Effector CD8-positive, alpha-beta T cell (primary cell): ENCODE measurements at regions not wholly inside any gene's neighbourhood (a gene's known extent, or its start where the extent isn't known, plus 50 kb on each side); places are given as distances from the start of the nearest gene placed in this dataset.

Experiments used
- DNase-seq: peaks from one replicate; lab custom pipeline; 2025; lab: John Stamatoyannopoulos, UW

DNA sequence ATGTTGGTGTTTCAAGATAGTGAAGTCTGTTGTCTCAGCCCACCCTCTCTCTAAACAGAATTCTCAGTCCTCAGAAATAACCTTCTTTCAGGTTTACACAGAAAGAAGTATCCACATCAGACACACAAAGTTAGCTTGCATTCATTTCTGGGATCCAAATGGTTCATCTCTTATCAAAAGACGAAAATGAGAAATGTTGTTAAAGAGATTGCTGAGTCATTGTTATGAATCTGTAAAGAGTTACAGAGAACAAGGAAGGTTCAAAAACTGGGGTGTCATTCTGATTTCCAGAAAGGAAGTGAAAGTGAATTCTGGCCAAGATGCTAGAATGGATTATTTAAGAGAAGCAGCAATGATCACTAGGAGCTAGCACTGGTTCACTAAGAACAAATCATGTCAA lies 90.5 kb upstream of the ATXN1 start:
- no peak for DNase-seq

DNA sequence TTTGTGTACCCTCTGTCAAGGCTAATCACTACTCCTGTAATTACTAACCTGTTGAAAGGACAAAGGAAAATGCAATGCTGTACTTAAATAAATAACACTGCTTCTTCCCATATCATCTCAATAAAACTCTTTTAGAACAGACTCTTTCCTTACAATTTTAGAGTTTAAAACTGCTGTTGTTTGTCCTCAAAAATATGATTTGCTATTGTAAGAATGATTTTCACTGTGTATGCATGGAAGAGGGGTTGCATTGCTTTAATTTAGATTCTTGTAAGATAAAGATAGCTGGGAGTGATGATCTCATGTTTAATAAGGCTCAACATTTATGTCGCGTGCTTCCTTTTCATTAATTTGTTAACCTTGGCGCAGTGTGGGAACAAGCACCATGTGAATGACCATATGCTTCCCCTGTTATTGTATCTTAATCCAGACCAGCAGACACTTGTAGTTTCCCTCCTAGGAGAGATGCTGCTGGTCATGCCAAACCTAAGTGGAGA lies 89.8 kb upstream of the ATXN1 start:
- no peak for DNase-seq

DNA sequence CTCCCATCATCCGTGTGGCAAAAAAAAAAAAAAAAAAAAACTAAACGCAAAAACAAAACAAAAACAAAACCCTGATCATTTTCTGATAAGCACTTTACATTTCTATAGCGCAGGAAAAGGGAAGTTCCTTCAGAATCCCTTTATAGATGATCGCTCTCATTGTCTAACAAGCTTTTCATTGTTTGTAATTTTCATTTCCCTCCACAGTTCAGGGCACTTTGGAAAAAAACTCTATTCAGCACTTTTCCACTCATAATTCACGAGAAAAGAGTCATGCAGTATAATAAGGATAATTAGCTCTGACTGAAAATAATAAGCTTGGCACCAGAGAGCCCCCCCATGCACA lies 89.4 kb upstream of the ATXN1 start:
- no peak for DNase-seq

DNA sequence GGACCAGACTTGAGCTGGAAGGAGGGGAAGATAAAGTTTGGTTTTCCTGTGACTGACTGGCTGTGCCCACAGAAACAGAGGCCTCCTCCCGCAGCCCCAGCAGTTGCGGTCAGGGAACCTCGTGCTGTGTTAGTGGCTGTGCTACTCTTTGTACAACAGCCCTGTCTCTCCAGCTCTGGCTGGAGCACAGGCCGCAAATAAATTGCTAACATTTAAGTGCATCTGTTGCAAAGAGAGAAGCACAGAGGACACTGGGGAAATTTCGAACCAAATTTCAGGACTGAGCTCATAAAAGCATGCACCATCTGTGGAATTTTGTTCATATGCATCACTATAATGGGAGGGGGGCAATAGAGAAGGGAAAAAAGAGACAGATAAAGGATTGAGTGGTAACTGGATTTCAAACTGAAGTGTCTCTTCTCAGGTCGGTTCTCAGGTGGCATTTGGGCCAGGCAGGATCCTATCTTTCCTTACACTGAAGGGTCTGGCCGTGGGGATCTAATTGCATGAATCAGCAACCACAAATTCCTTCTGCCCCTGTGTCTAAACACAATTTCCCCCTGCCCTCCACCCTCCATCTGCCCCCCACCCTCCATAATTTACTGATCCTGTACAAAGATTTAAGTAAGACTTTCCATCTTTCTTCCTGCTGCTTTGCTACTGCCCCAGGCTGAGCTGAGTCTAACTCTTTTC lies 88.9 kb upstream of the ATXN1 start:
- no peak for DNase-seq

DNA sequence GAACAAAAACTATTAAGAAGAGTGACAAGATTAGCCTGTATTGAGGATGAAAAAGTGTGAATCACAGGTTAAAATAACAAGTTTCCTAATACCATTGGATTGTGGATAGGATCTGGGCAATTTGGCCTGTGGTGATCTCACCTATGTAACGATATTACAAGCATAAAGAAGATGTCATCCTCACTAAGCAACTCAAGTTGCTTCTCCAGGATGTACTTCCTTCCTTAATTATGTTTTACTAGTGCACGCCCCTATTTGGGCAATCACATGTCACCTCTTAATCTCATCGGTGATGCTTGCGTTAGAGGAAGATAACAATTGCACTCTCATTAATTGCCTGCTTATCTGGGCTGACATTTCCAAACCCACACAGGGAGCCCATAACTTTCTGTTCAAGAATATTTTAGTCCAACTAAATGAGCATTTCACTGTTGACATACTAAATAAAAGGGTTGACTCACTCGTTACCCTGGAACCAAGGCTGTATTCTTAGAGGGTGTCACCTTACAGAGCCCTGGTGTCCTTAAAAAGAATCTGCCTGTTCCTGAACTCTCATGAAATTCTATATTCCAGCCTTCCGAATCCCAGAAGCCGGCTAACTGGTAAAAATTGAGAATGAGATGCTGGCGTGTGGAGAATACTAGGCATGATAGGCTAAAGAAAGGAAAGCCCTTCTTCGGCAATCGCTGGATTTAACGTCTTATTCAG lies 88.2 kb upstream of the ATXN1 start:
- no peak for DNase-seq

DNA sequence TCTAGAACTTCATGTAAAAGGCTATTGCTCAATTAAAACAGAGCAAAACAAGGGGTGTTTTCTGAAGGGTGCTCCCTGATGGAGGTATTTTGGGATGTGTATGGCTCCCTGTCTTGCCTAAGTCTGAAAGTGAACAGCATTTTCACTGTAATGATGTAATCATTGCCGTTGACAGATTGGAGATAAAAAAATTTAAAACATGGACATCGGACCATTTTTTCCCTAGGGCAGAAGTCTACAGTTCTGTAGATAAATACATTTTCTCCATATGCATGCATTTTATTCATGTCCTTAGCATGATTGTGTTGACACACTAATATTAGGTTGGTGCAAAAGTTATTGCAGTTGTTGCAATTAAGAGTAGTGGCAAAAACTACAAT lies 85.1 kb upstream of the ATXN1 start:
- no peak for DNase-seq

DNA sequence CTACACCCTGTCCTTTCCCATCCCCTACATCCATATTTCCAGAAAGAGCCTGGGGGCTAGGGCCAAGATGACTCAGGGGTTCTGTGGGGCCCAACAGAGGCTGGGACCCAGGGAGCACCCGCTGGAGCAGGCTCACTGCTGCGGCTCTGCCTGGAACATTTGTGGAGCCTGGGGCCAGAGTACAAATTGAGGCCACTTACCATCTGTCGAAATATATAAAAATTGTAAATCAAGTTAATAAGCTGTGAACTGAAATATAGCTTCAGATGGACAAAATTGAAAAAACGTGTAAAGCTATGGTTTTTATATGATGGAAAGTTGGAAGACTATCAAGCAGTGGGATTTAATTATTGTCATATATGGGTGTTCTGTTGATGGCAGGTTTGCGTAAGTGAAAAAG lies 82.9 kb upstream of the ATXN1 start:
- no peak for DNase-seq

DNA sequence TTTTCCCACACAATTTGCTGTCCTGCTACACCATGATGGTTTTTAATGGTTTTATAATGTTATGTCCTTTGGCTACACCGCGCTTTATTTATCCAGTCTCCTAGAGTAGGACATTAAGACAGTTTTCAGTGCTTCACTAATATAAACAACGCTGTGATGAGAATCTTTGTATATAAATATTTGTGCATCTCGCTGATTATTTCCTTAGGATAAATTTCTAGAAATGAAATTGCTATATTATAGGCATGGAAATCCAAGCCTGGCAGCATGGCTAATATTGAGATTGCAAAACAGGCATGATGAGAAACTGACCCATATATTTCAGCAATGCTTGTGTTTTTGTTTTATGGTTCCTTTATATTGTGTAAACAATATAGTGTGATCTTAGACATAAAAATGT lies 81.4 kb upstream of the ATXN1 start:
- no peak for DNase-seq

DNA sequence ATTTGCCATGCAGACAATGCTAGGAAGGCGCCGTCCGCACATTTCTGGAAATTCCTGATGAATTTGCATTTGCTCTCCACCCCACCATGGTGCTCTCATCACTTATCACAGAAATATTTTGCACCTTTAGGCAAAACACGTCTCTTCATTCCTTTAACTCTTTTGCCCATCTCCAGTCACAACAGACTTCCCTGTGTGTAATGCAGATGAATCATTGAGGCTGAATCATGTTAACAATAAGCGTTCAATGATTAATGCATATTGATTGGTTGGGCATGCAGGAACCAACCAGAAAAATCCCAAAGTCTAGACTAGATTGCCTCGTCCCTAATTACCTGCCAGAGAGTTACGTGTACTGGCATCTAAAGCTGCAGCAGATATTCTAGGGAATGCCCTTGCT lies 80.0 kb upstream of the ATXN1 start:
- DNase-seq: no peak

DNA sequence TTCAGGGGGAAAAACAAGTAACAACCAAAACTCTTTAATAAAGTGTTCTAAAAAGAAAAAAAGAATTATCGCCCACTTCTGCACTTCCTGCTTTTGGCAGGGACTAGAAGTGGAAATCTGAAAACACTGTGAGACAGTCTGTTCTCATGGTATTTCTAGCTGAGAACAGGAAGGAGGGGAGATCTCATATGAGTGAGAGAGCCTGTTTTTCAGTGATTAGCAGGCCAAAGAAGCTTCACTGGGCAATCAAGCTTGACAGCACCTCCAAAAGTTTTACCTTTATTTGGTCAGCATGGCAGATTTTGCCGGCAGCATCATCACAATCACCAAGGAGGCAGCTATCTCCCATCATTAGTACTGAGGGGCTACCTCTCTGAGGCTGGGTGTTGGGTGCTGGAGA lies 79.5 kb upstream of the ATXN1 start:
- DNase-seq: no peak

DNA sequence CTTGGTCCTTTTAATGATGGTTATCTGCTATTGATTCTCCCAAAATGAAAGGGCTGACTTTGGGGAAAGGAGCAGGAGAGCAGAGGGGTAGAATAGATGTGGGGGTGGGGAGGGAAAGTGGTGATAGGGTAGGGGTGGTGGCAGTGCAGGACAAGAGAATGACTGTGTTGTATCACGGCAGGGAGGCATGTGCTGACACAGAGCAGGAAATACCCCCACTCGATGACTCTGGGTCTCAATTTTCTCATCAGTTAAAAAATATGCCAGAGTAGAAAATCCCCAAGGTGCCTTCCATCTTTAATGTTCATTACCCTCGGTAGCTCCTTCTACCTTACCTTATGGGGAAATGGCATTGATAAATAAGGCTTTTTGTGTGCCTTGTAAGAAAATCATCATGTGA lies 79.0 kb upstream of the ATXN1 start:
- no peak for DNase-seq

DNA sequence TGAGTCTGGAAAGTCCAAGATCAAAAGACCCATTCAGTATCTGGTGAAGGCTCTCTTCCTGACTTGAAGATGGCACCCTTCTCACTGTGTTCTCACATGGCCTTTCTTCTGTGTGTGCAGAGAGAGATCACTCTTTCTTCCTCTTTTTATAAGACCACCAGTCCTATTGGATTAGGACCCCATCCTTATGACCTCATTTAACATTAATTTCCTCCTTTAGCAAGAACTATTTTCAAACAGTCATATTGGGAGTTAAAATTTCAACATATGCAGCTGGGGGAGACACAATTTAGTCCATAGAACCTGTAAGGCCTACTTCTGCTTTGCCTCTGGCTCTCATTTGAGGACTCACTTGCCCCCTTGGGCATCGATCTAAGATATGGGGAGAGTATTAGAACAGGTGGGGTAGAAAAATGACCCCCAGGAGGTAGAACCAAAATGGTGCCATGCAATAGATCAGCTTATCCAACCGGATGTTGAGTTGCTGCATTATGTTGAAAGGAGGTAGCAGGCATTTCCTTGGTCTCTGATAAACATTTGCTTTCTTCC lies 78.4 kb upstream of the ATXN1 start:
- no peak for DNase-seq

DNA sequence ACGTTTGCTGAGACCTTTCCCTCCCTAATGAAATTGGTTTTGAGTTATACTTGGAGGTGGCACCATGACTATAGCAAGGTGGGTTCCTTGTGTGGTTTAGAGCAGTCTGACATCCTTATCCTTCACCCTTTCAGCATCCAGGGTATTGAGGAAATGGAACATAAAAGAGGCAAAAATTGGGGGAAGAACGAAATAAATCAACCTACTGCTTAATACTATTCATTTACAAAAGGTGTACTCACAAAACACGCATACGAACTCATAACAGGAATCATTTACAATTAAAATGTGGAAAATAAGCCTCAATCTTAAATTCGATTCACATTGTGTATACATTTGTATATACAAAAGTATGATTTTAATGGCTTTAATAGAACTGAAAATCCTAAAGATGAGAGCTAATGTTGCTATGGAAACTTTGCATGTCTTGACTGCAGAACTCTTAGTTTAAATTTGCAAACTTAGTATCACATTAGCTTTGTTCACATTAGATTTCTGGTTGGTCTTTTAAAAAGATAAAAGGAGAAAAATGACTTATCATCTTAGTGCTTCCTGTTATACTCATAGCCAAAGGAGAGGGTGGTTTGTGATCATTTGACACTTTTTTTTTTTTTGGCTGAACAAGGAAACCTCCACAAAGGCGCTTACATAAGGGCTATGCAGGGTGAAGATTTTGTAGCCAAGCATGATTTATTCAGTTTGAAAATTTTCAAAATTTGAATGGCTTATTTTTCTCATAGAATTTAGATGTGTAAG lies 76.1 kb upstream of the ATXN1 start:
- no peak for DNase-seq

DNA sequence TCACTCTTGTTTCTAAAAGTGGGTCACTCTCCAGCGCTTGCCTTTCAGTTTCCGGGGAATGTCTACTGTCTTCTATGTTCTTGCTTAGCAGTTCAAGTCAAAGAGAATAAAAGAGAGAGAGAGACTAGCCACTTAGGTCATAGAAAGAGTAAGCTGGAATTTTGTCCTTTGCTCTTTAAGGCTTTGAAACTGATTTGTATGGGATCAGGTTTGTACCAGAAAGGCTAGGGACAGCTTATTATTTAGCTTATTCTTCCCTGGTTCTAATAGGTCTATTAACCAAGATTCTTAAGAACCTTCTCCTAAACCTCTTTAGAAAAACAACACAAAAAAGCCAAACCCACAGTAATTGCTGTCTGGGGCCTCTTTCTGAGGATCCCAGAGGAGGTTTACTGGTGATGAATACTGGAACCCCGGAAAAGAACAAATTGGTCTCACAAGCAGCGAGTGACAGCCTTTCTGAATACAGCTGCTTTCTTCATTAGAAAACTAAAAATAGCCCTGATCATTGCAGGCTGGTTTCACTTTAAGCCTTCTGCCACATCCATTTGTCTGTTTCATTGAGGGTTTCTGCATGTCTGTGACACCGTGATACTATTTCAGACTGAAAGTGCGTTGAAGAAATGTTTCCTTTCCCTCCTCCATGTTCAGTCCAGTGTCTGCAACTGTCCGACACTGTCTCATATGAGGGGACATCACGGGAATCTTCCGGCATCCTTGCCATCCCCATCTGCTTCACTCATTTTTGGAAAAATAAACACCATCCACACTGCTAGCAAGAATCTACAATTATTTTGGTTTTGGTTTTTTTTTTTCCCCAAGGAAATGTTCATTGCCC lies 75.1 kb upstream of the ATXN1 start:
- no peak for DNase-seq

DNA sequence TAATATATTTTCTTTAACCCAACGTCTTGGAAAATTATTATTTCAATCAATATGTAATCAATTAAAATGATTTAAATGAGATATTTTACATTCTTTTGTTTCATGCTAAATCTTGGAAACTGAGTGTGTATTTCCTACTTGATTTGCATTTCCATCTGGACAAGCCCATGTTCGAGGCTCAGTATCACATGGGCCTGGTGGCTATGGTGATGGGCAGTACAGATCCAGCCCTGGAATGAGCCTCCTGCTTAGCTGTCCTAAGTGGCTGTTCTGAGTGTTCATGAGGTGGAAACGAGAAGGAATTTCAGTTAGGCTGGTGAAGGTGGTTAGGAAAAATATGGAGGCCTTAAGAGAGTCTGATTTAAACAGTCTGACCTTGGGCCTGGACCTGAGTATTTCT lies 73.0 kb upstream of the ATXN1 start:
- no peak for DNase-seq

DNA sequence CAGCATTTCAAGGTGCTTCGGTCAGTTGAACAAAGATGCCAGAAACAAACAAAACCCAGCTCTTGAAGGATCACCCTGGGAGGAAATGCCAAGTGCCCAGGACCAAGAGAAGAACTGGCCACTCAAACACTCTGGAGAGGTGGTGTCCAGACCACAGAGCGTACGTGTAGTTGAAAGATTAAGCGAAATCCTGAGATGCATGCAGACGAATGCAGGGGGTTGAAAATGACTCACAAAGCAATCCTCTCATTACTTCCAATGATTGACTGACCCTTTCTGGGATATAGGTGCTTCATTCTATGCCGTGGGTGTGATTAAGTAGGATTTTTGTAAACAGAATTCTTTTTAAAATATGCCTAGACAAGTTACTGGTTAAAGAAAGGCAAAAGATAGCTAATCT lies 71.5 kb upstream of the ATXN1 start:
- no peak for DNase-seq

DNA sequence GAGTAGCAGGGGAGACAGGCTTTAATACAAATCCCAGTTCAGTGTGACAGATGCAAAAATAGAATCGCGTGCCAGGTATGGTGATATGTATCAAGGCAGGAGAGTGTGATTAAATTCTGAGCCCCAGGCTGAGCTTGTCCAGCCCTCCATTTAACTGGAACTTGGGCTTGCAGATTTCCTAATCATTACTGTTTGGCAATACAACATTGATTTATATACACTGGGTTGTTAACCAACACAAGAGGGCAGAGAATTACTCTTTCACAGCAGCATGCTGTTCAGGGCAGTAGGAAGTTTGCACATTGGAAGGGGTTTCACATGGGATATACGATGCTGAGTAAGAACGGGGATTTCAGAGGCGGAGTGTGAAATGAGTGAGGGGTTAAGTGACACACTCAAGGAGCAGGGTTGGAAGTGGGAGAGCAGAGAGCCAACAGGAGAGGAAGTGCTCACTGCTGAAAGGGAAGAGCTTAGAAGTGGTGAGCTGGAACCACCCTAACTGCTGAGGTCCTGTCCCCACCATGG lies 70.8 kb upstream of the ATXN1 start:
- DNase-seq: no peak

DNA sequence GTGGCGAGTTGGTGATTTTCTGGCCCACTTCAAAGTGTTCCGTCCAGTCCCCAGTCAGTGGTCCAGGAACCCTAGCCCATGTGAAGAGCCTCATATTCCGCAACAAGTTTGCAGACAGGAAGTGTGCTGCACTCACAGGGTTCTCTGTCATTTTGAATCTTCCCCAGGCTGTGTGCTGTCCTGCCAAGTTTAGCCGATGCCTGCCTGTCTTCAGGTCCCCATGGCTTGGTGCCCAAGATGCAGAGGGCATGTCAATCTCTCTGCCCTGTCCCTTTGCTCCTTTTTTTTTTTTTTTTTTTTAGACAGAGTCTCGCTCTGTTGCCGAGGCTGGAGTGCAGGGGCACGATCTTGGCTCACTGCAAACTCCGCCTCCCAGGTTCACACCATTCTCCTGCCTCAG lies 69.9 kb upstream of the ATXN1 start:
- no peak for DNase-seq

DNA sequence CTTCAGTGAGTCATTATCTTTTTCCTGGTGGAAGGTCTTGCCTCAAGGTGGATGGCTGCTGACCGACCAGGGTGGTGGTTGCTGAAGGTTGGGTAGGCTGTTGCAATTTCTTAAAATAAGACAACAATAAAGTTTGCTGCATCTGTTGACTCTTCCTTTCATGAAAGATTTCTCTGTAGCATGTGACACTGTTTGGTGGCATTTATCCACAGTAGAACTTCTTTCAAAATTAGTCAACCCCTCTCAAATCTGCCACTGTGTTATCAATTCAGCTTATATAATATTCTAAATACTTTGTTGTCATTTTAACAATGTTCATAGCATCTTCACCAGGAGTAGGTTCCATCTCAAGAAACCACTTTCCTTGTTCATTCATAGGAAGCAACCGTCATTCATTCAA lies 66.8 kb upstream of the ATXN1 start:
- DNase-seq: no peak

DNA sequence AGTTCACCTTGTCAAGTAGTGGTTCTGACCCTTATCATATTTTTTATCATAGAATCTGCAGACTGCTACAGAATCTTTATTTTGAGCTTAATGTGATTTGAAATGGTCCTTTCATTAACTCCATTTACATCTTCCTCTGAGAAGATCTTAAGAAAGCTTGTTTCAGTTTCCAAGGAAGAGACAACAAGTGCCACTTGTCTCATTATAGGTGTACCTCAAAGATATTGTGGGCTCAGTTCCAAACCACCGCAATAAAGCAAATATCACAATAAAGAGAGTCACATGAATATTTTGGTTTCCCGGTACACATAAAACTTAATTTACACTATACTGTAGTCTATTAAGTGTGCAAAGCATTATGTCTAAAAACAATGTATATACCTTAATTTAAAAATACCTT lies 66.4 kb upstream of the ATXN1 start:
- DNase-seq: no peak

DNA sequence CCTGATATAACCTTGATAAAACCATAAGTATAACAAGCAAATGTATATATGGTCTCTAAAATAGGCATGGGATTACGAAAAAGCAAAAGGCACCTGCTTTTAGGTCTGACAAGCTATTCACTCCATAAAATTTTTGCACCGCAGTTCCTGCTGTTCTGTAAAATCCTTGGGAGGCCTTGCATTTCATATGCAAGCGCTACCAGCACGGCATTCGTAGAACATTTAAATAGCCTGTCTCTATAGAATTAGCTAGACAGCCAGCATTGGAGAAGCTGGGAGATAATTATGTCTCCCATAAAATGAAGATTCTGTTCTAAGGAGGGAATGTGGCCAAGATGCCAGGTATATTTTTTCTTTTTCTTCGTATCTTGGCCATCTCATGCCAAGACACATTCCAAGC lies 64.5 kb upstream of the ATXN1 start:
- no peak for DNase-seq
